ENCODE measurements at regions not wholly inside any gene's neighbourhood (a gene's known extent, or its start where the extent isn't known, plus 50 kb on each side); places are given as distances from the start of the nearest gene placed in this dataset.

DNA sequence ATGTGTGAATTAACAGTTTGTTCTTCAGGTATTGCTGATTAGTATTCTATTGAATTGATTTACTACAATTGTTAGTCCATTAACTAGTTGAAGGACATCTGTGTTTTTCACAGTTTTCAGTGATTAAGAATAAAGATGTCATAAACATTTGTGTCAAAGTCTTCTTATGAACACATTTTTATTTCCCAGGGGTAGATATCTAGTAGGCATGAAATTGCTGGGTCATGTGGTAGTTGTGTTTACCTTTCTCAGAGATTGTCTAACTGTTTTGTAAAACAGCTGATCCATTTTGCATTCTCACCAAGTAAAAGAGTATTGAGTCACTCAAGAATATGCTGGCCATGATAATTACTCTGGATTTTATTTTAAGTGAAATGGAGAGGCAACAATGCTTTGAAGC, 1145.3 kb downstream of the FSCB start:
- H3K36me3 ChIP-seq (ENCODE audit: control insufficient read depth in 2 of 2, insufficient read depth in 1 of 2, low read length in 2 of 2) = no peaks in the 10 kb centered on the region
- no peaks in the 10 kb centered on the region for H3K4me1 ChIP-seq (ENCODE audit: control insufficient read depth, insufficient read depth, low read length)
- no peaks in the 10 kb centered on the region for H3K9me3 ChIP-seq (ENCODE audit: control insufficient read depth, insufficient read depth, low read depth, low read length)
- no peak overlapping the region for H3K4me3 ChIP-seq (ENCODE audit: low read depth, low read length)
- TF ChIP-seq OVOL3 (tag by site-specific recombination; IDR thresholded peaks at IDR 0.05) (no peak), WT1 (tag by site-specific recombination; IDR thresholded peaks at IDR 0.05) (no peak), MZF1 (tag by site-specific recombination; IDR thresholded peaks at IDR 0.05; ENCODE audit: borderline replicate concordance) (no peak), GLI2 (tag by site-specific recombination; IDR thresholded peaks at IDR 0.05; ENCODE audit: borderline replicate concordance, low read depth) (no peak), ZNF311 (tag by site-specific recombination; IDR thresholded peaks at IDR 0.05; ENCODE audit: borderline replicate concordance) (no peak), ZNF114 (tag by site-specific recombination; IDR thresholded peaks at IDR 0.05) (no peak), ZNF571 (tag by site-specific recombination; IDR thresholded peaks at IDR 0.05) (no peak), ZNF133 (tag by site-specific recombination; IDR thresholded peaks at IDR 0.05) (no peak), ZNF510 (tag by site-specific recombination; IDR thresholded peaks at IDR 0.05; ENCODE audit: insufficient replicate concordance) (no peak), ZNF701 (tag by site-specific recombination; IDR thresholded peaks at IDR 0.05) (no peak), ZNF155 (tag by site-specific recombination; IDR thresholded peaks at IDR 0.05) (no peak), ZSCAN30 (tag by site-specific recombination; IDR thresholded peaks at IDR 0.05) (no peak), SETDB1 (IDR thresholded peaks at IDR 0.05; ENCODE audit: insufficient read length, low read length) (no peak), ZBTB20 (tag by site-specific recombination; IDR thresholded peaks at IDR 0.05) (no peak), ZNF514 (tag by site-specific recombination; IDR thresholded peaks at IDR 0.05) (no peak), PRDM10 (tag by site-specific recombination; IDR thresholded peaks at IDR 0.05) (no peak), ZNF426 (tag by site-specific recombination; IDR thresholded peaks at IDR 0.05) (no peak)
- TF ChIP-seq, protein P1, sequence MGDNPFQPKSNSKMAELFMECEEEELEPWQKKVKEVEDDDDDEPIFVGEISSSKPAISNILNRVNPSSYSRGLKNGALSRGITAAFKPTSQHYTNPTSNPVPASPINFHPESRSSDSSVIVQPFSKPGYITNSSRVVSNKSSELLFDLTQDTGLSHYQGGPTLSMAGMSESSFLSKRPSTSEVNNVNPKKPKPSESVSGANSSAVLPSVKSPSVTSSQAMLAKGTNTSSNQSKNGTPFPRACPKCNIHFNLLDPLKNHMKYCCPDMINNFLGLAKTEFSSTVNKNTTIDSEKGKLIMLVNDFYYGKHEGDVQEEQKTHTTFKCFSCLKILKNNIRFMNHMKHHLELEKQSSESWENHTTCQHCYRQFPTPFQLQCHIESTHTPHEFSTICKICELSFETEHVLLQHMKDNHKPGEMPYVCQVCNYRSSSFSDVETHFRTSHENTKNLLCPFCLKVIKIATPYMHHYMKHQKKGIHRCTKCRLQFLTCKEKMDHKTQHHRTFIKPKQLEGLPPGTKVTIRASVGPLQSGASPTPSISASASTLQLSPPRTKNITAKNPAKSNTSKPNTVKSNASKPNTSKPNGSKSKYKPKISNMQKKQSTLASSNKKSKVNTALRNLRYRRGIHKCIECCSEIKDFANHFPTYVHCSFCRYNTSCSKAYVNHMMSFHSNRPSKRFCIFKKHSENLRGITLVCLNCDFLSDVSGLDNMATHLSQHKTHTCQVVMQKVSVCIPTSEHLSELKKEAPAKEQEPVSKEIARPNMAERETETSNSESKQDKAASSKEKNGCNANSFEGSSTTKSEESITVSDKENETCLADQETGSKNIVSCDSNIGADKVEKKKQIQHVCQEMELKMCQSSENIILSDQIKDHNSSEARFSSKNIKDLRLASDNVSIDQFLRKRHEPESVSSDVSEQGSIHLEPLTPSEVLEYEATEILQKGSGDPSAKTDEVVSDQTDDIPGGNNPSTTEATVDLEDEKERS (tag by site-specific recombination; IDR thresholded peaks at IDR 0.05) = no peak
- POLR2A ChIA-PET = no interaction called here
- CTCF ChIA-PET = no interaction called here
- no peak overlapping the region for H3K27ac ChIP-seq (ENCODE audit: extremely low read depth, low read depth, low read length)

DNA sequence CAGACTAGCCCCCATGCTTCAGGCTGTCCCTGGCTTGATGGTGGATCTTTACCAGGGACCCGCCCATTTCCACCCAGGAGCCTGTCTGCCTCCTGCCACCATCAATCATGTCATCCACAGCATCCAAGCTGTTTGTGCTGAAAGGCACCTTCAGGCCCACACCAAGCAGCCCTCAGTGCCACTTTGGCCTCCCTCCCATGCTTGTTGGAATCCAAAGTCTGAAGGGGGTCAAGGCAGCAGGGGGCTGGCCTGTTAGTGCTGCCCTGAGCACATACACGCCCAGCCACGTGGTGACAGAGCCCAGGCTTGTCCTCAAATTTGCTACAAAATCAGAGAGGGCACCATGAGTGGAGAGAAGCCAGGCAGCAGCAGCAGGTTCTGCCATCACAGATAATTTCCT, 1146.8 kb downstream of the FSCB start:
- no peaks in the 10 kb centered on the region for H3K9me3 ChIP-seq (ENCODE audit: control insufficient read depth, insufficient read depth, low read depth, low read length)
- ChIA-PET CTCF (no interaction called here), POLR2A (no interaction called here)
- H3K27ac ChIP-seq (ENCODE audit: extremely low read depth, low read depth, low read length) = no peak overlapping the region
- TF ChIP-seq, protein P2, sequence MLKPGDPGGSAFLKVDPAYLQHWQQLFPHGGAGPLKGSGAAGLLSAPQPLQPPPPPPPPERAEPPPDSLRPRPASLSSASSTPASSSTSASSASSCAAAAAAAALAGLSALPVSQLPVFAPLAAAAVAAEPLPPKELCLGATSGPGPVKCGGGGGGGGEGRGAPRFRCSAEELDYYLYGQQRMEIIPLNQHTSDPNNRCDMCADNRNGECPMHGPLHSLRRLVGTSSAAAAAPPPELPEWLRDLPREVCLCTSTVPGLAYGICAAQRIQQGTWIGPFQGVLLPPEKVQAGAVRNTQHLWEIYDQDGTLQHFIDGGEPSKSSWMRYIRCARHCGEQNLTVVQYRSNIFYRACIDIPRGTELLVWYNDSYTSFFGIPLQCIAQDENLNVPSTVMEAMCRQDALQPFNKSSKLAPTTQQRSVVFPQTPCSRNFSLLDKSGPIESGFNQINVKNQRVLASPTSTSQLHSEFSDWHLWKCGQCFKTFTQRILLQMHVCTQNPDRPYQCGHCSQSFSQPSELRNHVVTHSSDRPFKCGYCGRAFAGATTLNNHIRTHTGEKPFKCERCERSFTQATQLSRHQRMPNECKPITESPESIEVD (tag by site-specific recombination; IDR thresholded peaks at IDR 0.05) = no peak
- no peak for TF ChIP-seq GLI2 (tag by site-specific recombination; IDR thresholded peaks at IDR 0.05; ENCODE audit: borderline replicate concordance, low read depth)
- no peak for TF ChIP-seq ZNF335 (tag by site-specific recombination; conservative IDR thresholded peaks at IDR 0.05)
- no peak for TF ChIP-seq ZBTB20 (tag by site-specific recombination; IDR thresholded peaks at IDR 0.05)
- no peak for TF ChIP-seq ZNF132 (tag by site-specific recombination; IDR thresholded peaks at IDR 0.05; ENCODE audit: borderline replicate concordance)
- no peak for TF ChIP-seq REPIN1 (tag by site-specific recombination; IDR thresholded peaks at IDR 0.05; ENCODE audit: low read depth)
- H3K4me3 ChIP-seq (ENCODE audit: low read depth, low read length) = no peak overlapping the region
- H3K36me3 ChIP-seq (ENCODE audit: control insufficient read depth in 2 of 2, insufficient read depth in 1 of 2, low read length in 2 of 2) = no peaks in the 10 kb centered on the region
- H3K4me1 ChIP-seq (ENCODE audit: control insufficient read depth, insufficient read depth, low read length) = no peaks in the 10 kb centered on the region

Data from HEK293 (cell line).